ENCODE measurements at regions not wholly inside any gene's neighbourhood (a gene's known extent, or its start where the extent isn't known, plus 50 kb on each side); places are given as distances from the start of the nearest gene placed in this dataset.

DNA sequence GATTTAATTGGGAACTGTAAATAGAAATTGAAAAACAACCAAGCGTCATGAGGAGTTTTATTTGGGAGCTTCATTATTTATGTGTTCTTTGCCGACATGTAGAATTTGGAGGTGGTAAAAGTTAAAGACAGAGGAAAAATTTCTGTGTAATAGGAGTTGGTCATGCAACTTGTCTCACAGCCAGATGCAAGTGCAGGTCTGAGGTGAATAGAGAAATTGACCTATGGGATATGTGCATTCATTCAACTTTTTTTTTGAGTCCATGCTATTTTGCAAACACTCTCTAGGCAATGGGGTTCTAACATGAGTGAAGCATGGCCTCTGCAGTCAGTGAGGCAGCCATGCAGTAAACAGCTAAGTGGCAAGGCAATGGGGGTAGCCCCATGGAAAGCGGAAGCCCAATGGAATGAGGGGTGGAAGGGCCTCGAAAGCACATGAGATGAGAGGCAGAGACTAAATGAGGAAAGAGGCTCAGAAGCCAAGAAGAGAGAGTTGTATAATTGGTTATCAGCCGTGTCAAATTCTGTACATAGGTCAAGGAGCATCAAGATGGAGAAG lies 56.4 kb upstream of the NRIP1 start:
- TF ChIP-seq POLR2A (IDR thresholded peaks at IDR 0.05) (no peak), POLR2AphosphoS5 (IDR thresholded peaks at IDR 0.05) (no peak), EP300 (IDR thresholded peaks at IDR 0.05) (no peak)
- TF ChIP-seq, protein P1, sequence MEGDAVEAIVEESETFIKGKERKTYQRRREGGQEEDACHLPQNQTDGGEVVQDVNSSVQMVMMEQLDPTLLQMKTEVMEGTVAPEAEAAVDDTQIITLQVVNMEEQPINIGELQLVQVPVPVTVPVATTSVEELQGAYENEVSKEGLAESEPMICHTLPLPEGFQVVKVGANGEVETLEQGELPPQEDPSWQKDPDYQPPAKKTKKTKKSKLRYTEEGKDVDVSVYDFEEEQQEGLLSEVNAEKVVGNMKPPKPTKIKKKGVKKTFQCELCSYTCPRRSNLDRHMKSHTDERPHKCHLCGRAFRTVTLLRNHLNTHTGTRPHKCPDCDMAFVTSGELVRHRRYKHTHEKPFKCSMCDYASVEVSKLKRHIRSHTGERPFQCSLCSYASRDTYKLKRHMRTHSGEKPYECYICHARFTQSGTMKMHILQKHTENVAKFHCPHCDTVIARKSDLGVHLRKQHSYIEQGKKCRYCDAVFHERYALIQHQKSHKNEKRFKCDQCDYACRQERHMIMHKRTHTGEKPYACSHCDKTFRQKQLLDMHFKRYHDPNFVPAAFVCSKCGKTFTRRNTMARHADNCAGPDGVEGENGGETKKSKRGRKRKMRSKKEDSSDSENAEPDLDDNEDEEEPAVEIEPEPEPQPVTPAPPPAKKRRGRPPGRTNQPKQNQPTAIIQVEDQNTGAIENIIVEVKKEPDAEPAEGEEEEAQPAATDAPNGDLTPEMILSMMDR (IDR thresholded peaks at IDR 0.05): no peak
